ENCODE measurements at regions not wholly inside any gene's neighbourhood (a gene's known extent, or its start where the extent isn't known, plus 50 kb on each side); places are given as distances from the start of the nearest gene placed in this dataset.
A peak's percentile ranks its signal among the peaks of the same experiment; 100 is the strongest.

DNA sequence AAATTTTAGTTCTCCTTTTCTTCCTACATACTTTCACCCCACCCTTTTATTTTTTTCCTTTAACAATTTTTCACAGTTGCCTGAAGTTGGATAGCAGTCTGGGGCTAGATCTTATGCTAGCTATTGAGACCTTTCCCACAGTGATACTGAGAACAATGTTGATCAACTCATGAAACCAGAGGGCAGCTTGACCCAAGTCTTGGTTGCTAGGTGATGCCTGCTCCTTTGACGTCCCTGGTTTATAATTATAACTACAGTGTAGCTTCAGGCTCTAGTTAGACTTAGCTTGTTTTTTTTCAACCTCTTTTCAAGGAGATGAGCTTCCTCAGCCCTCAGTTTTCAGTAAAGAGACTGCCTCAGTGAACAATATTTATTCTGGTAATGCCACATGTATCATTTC lies 648.5 kb downstream of the IRS1 start:
- peak in 1 of 3 experiments; percentile 38 for DNase-seq

GRCh38 chr2:226143091-226143490 lies 656.5 kb downstream of the IRS1 start:
- no peak for DNase-seq

- DNase-seq: no peak
These were observed 657.2 kb downstream of the IRS1 start for GRCh38 chr2:226142463-226142862.

DNA sequence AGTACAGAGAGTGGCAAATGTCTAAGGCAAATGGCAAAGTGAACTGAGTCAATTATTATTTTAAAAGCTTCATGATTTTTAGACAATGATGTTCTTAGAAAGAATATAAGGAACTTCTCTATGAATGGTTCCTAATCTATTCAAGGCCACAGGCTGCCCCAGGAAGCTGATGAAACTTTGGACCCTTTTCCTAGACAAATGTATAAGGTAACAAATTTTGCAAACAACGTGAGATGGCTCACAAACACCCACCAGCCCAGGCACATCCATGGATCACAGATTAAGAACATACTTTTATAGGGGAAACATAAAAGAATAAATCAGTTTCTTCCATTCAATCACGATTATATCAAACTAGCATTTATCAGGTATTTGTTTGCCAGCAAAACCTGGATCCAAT lies 659.0 kb downstream of the IRS1 start:
- no peak for DNase-seq

DNA sequence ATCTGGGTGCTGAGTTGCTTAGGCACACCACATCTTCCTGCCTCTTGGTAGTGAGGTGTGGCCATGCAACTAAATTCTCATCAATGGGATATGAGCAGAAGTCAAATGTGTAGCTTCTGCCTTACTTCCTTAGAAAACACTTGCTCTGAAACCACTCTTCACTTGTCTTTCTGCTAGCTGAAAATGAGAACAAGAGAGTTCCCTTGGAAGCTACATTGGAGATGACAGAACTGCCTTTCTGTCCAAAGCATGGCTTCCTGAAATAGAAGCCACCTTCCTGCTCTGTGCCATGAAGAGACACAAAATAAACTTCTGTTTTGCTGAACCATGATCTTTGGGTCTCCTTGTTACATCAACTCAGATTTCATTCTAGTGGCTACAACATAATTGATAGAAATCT lies 659.9 kb downstream of the IRS1 start:
- DNase-seq: no peak

- DNase-seq: no peak
These were observed 662.3 kb downstream of the IRS1 start for GRCh38 chr2:226137201-226137811.

GRCh38 chr2:226136739-226137138 lies 662.9 kb downstream of the IRS1 start:
- no peak for DNase-seq

GRCh38 chr2:226135861-226136548 lies 663.6 kb downstream of the IRS1 start:
- no peak for DNase-seq

- DNase-seq: no peak
These were observed 667.1 kb downstream of the IRS1 start for GRCh38 chr2:226132323-226133215.

DNA sequence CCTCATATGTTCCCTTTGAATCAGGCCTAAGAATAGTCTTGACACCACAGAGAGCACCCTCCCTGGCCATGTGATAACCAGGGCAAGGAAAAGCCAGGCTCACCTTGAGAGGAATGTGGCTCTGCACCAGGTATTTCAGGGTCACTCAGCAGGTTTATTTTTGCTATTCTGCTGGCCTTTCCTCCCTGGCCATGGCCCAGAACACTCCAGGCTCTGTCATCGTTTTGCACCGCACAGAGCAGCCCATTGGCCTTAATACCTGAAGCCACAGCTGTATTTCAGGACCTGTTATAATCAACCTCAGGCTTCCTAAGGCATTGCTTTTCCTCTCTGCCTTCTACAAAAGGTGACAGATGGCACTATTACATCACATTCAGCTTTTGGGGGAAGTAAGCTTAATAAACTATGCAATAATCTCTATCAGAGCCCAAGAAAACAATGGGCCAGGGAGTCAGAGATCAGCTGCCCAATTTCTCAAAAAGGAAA lies 668.3 kb downstream of the IRS1 start:
- DNase-seq: no peak

- no peak for DNase-seq
These were observed 669.4 kb downstream of the IRS1 start for GRCh38 chr2:226130192-226130591.

DNA sequence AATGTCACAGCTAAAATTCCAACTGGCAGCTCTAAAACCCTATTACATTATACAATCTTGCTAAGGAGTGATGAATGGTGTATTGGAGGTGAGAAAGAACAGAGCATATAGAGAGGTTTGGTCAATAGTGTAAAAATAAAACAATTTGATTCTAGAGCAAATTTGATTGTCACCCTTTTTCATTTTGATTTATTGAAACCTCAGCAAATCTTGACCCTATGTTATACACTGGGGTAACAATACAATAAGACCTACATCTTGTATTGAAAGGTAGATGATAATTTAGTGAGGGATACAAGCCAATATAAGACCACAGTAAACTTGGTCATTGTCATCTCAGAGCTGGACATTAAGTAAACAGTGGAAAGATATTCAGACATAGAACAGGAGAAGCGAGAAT lies 671.9 kb downstream of the IRS1 start:
- DNase-seq: no peak

DNA sequence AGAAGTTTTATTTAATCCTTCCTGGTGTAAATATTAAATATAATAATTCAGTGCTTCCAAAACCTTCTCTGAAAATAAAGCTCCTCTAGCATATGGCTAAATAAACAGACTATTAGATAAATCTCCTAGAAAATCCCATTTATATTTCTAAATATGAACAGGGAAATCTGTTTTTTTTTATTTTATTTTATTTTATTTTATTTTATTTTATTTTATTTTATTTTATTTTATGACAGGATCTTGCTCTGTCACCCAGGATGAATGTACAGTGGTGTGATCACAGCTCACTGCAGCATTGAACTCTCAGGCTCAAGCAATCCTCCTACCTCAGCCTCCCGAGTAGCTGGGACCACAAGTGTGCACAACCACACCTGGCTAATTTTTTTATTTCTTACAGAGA lies 673.5 kb downstream of the IRS1 start:
- DNase-seq: no peak

DNA sequence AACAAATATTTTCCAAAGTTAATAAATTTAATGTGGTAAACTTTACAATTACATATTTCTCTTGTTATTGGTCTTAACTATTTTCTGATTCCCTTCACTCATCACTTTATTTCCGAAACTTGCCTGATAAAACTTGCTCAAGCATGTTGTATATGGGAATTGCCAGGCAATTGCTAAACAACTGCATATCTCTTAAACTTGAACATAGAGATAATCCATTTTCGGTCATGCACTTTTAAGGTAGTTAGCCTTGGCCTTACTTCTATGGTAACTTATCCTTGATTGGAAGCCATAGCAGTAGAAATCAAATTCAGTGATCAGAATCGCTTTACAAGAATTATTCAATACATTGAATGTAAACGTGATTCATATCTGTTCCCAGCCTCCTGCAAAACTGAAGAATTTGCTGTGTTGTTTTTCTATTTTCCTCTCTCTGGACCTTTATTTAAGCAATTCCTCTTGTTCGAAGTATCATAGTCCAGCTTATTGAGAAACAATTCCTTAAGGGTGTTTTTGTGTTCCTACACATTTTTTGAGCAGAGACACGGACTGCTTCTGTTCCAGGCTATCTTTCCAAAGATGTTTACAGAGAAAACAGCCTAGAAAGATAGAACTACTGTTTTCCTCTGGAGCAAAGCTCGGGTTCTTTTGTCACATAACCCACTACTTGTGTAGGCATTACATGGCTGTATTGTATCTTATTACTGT lies 674.3 kb downstream of the IRS1 start:
- DNase-seq: no peak

- no peak for DNase-seq
These were observed 675.0 kb downstream of the IRS1 start for GRCh38 chr2:226124548-226125011.

DNA sequence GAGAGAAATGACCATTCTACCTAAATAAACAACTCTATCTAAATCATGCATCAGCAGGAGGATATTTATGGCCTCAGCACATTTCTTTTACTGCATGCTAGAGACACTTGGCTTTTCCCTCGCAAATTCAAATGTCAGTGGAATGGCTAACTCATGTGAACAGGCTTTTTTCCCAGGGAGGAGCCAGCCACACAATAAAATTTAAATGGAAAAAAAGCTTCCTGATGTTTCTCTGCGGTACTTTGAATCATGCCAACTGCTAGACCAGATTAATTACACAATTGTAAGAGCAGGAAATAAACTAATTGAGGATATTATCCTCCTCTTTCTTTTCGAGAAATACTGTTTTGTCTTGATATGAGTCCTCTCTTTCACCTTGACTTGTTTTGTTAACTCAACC lies 676.3 kb downstream of the IRS1 start:
- peak in 1 of 3 experiments; percentile 14 for DNase-seq

DNA sequence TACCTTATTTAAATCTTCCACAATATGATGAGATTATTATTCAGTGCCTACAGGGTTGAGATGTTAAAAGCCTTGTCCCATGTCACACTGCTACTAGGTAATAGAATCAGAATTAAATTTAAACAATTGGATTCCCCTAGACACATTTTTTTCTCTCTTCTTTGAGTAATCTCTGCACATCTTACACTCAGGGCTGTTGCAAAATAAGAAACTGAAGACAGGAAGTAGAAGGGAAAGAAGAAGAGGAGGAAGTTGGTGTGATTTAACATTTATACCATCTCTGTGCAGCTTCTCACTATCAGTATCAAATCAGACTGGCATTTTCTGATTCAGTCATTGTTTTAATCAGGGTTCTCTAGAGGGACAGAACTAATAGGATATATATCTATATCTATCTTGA lies 677.6 kb downstream of the IRS1 start:
- no peak for DNase-seq

GRCh38 chr2:226121046-226121738 lies 678.4 kb downstream of the IRS1 start:
- no peak for DNase-seq

- DNase-seq: peak in 2 of 3 experiments; percentile 24 to 75
These were observed 680.9 kb downstream of the IRS1 start for GRCh38 chr2:226118471-226119429.

DNA sequence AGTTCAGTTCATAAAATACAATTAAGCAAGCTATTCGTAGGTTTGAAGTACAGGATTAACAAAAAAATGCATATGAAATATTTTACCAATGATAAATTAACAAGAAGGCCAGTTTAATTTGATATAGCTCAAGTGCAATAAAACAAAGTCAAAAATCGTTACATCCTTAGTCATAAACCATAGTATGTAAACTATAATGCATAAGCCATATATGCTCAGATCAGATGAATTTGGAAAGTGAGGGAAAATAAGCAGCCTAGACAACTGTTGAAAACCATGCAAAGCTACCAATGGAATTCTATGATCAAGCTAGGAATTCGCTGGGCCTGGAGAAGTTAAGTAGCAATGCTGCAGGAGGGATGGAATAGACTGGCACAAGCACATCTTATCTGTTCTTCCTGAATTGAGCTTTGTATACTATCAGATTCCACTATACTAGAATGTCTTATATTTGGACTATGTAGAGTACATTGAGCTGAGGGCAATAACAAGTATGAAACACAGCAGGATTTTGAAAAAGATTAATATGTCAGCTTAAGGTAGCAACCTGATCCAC lies 682.0 kb downstream of the IRS1 start:
- no peak for DNase-seq

- DNase-seq: no peak
These were observed 683.3 kb downstream of the IRS1 start for GRCh38 chr2:226116346-226116745.

Data from NCI-H1417 (cell line).